ENCODE measurements at regions not wholly inside any gene's neighbourhood (a gene's known extent, or its start where the extent isn't known, plus 50 kb on each side); places are given as distances from the start of the nearest gene placed in this dataset.
A peak's percentile ranks its signal among the peaks of the same experiment; 100 is the strongest.

- TF ChIP-seq REST (IDR thresholded peaks at IDR 0.05), result no peak
Observed at GRCh38 chr2:8469709-8470493, 212.0 kb upstream of the ID2 start (continued).

GRCh38 chr2:8472545-8473323 lies 209.1 kb upstream of the ID2 start:
- no peaks in the 10 kb centered on the region for H3K36me3 ChIP-seq (ENCODE audit: control insufficient read depth in 4 of 4, insufficient read depth in 3 of 4, low read depth in 1 of 4, low read length in 3 of 4)
- 46% methylated on average over 7 of the region's 7 CpGs for WGBS
- DNase-seq (ENCODE audit: low spot score), result no peak
- TF ChIP-seq HNF4A (conservative IDR thresholded peaks at IDR 0.05), result peak in 1 of 2 donors; percentile 29
- TF ChIP-seq GABPA (IDR thresholded peaks at IDR 0.05 in 1 of 2, conservative IDR thresholded peaks at IDR 0.05 in 1 of 2), result no peak
- peak; percentile 21 for TF ChIP-seq YY1 (IDR thresholded peaks at IDR 0.05)
- TF ChIP-seq NR2F2 (IDR thresholded peaks at IDR 0.05), result peak; percentile 91
- peak in 1 of 2 donors; percentile 35 for TF ChIP-seq RAD21 (IDR thresholded peaks at IDR 0.05)
- TF ChIP-seq CTCF (IDR thresholded peaks at IDR 0.05; ENCODE audit: low read depth, low read length, missing input control), result no peak
- no peak for TF ChIP-seq REST (IDR thresholded peaks at IDR 0.05)
- peak; percentile 20 to 46 for TF ChIP-seq RXRA (IDR thresholded peaks at IDR 0.05)
- H3K9me3 ChIP-seq (ENCODE audit: control insufficient read depth in 4 of 4, low read length in 3 of 4), result no peaks in the 10 kb centered on the region
- H3K4me1 ChIP-seq (ENCODE audit: control insufficient read depth in 4 of 4, insufficient read depth in 4 of 4, low read length in 3 of 4), result peaks cover 9 to 42% (median 30%) of the 10 kb centered on the region in 4 donors
- H3K9ac ChIP-seq (ENCODE audit: low read depth in 1 of 2, low read length in 2 of 2), result no peak overlapping the region
- no peak overlapping the region for H3K4me3 ChIP-seq (ENCODE audit: low read depth in 1 of 3, low read length in 3 of 3)
- no peaks in the 10 kb centered on the region for H3K27me3 ChIP-seq (ENCODE audit: control insufficient read depth in 4 of 4, insufficient read depth in 4 of 4, low read length in 3 of 4)
- peak overlapping the region in 1 of 2 donors; percentile 61 for H3K27ac ChIP-seq (ENCODE audit: low read depth in 1 of 2, low read length in 2 of 2)
